HL-60/S4 (cell line): ENCODE measurements at regions not wholly inside any gene's neighbourhood (a gene's known extent, or its start where the extent isn't known, plus 50 kb on each side); places are given as distances from the start of the nearest gene placed in this dataset.

ENCODE experiments used
- in situ Hi-C: fragments of 300-500 bp; cut with MboI; formaldehyde crosslinking; loops from 2 replicates; pipeline ENCODE4 v1.14.3; 2022; ENCODE audit warnings: low sequenced_read_pairs

GRCh38 chr16:88282564-88283395 lies 100.0 kb upstream of the ZNF469 start:
- in situ Hi-C loops = loop anchor here (25.0 kb wide), 1 partner anchor 255 kb away; no protein-coding TSS in a partner anchor

- in situ Hi-C loops = loop anchor here (25.0 kb wide), 1 partner anchor 254 kb away; no protein-coding TSS in a partner anchor
These were observed 99.2 kb upstream of the ZNF469 start for GRCh38 chr16:88283596-88283995.

GRCh38 chr16:88284101-88284500 lies 98.7 kb upstream of the ZNF469 start:
- in situ Hi-C loops = loop anchor here (25.0 kb wide), 1 partner anchor 253 kb away; no protein-coding TSS in a partner anchor

- in situ Hi-C loops = loop anchor here (25.0 kb wide), 1 partner anchor 252 kb away; no protein-coding TSS in a partner anchor
These were observed 97.9 kb upstream of the ZNF469 start for GRCh38 chr16:88284626-88285513.

GRCh38 chr16:88285514-88285822 lies 97.3 kb upstream of the ZNF469 start:
- in situ Hi-C loops = loop anchor here (25.0 kb wide), 1 partner anchor 252 kb away; no protein-coding TSS in a partner anchor

GRCh38 chr16:88286301-88286923 lies 96.3 kb upstream of the ZNF469 start:
- in situ Hi-C loops = loop anchor here (25.0 kb wide), 1 partner anchor 251 kb away; no protein-coding TSS in a partner anchor

GRCh38 chr16:88287219-88287618 lies 95.5 kb upstream of the ZNF469 start:
- in situ Hi-C loops = loop anchor here (25.0 kb wide), 1 partner anchor 250 kb away; no protein-coding TSS in a partner anchor

GRCh38 chr16:88288303-88288702 lies 94.5 kb upstream of the ZNF469 start:
- in situ Hi-C loops = loop anchor here (25.0 kb wide), 1 partner anchor 249 kb away; no protein-coding TSS in a partner anchor

GRCh38 chr16:88289001-88289400 lies 93.8 kb upstream of the ZNF469 start:
- in situ Hi-C loops = loop anchor here (25.0 kb wide), 1 partner anchor 248 kb away; no protein-coding TSS in a partner anchor

- in situ Hi-C loops = loop anchor here (25.0 kb wide), 1 partner anchor 248 kb away; no protein-coding TSS in a partner anchor
These were observed 93.2 kb upstream of the ZNF469 start for GRCh38 chr16:88289561-88289960.

GRCh38 chr16:88289968-88290401 lies 92.8 kb upstream of the ZNF469 start:
- in situ Hi-C loops = loop anchor here (25.0 kb wide), 1 partner anchor 247 kb away; no protein-coding TSS in a partner anchor

- in situ Hi-C loops = loop anchor here (25.0 kb wide), 1 partner anchor 246 kb away; no protein-coding TSS in a partner anchor
These were observed 91.6 kb upstream of the ZNF469 start for GRCh38 chr16:88290850-88291830.

GRCh38 chr16:88292007-88292970 lies 90.5 kb upstream of the ZNF469 start:
- in situ Hi-C loops = loop anchor here (25.0 kb wide), 1 partner anchor 245 kb away; no protein-coding TSS in a partner anchor

GRCh38 chr16:88293097-88293496 lies 89.7 kb upstream of the ZNF469 start:
- in situ Hi-C loops = loop anchor here (25.0 kb wide), 1 partner anchor 244 kb away; no protein-coding TSS in a partner anchor

GRCh38 chr16:88295671-88296436 lies 86.9 kb upstream of the ZNF469 start:
- in situ Hi-C loops = loop anchor here (25.0 kb wide), 1 partner anchor 241 kb away; no protein-coding TSS in a partner anchor

- in situ Hi-C loops = loop anchor here (25.0 kb wide), 1 partner anchor 241 kb away; no protein-coding TSS in a partner anchor
These were observed 86.2 kb upstream of the ZNF469 start for GRCh38 chr16:88296437-88297177.
